HFFc6 (cell line): ENCODE measurements at regions not wholly inside any gene's neighbourhood (a gene's known extent, or its start where the extent isn't known, plus 50 kb on each side); places are given as distances from the start of the nearest gene placed in this dataset.
A peak's percentile ranks its signal among the peaks of the same experiment; 100 is the strongest.

Experiments used
- DNase-seq: peaks from one replicate; pipeline ENCODE4 v3.0.0-alpha.2; 2018
- H3K27ac Mint-ChIP-seq: 2 replicates; pipeline ENCODE4 v1.8.0; 2020; ENCODE audit warnings: mild to moderate bottlenecking, mixed read lengths
- H3K27me3 Mint-ChIP-seq: 2 replicates; pipeline ENCODE4 v1.8.0; 2021; ENCODE audit warnings: mild to moderate bottlenecking, moderate library complexity, mixed read lengths; ENCODE audit not compliant: insufficient read depth
- H3K36me3 Mint-ChIP-seq: 2 replicates; pipeline ENCODE4 v1.8.0; 2021; ENCODE audit warnings: low read depth, mixed read lengths
- H3K4me1 Mint-ChIP-seq: 2 replicates; pipeline ENCODE4 v1.8.0; 2020; ENCODE audit warnings: low read depth, mixed read lengths
- H3K4me3 Mint-ChIP-seq: 2 replicates; pipeline ENCODE4 v1.8.0; 2020; ENCODE audit warnings: mild to moderate bottlenecking, moderate library complexity, mixed read lengths
- H3K9me3 Mint-ChIP-seq: 2 replicates; pipeline ENCODE4 v1.8.0; 2020; ENCODE audit warnings: mild to moderate bottlenecking, mixed read lengths
- CTCF ChIP-seq: fragments of 200-600 bp; sonication (generic); IDR thresholded peaks from 2 replicates; pipeline ENCODE4 v1.5.0; 2021; ENCODE audit warnings: antibody characterized with exemption, mild to moderate bottlenecking

- H3K27me3 Mint-ChIP-seq = no peaks in the 10 kb centered on the region; the same call in 1 of the 2 replicates
- no peaks in the 10 kb centered on the region for H3K36me3 Mint-ChIP-seq
- peak; percentile 72 for TF ChIP-seq CTCF
- DNase-seq = no peak
- H3K27ac Mint-ChIP-seq = no peak overlapping the region
- no peaks in the 10 kb centered on the region for H3K9me3 Mint-ChIP-seq
- H3K4me3 Mint-ChIP-seq = peak overlapping the region; percentile 28; the same call in 1 of the 2 replicates
- peaks cover 73% of the 10 kb centered on the region for H3K4me1 Mint-ChIP-seq
Measured at GRCh38 chr13:30111810-30112209, 195.5 kb downstream of the KATNAL1 start.

- Mint-ChIP-seq H3K4me3 (no peak overlapping the region), H3K27me3 (no peaks in the 10 kb centered on the region; the same call in none of the 2 replicates), H3K27ac (no peak overlapping the region), H3K9me3 (no peaks in the 10 kb centered on the region), H3K36me3 (no peaks in the 10 kb centered on the region), H3K4me1 (peaks cover 70% of the 10 kb centered on the region)
- DNase-seq = no peak
- TF ChIP-seq CTCF = no peak
Measured at GRCh38 chr13:30110301-30111070, 196.9 kb downstream of the KATNAL1 start.

- Mint-ChIP-seq H3K27ac (no peak overlapping the region), H3K27me3 (no peaks in the 10 kb centered on the region; the same call in none of the 2 replicates), H3K4me3 (no peak overlapping the region), H3K9me3 (no peaks in the 10 kb centered on the region), H3K4me1 (peaks cover 70% of the 10 kb centered on the region), H3K36me3 (no peaks in the 10 kb centered on the region)
- no peak for TF ChIP-seq CTCF
- no peak for DNase-seq
Measured at GRCh38 chr13:30109471-30110135, 197.7 kb downstream of the KATNAL1 start.

GRCh38 chr13:30108913-30109237 lies 198.5 kb downstream of the KATNAL1 start:
- Mint-ChIP-seq H3K4me3 (no peak overlapping the region), H3K27me3 (no peaks in the 10 kb centered on the region; the same call in none of the 2 replicates), H3K27ac (no peak overlapping the region), H3K4me1 (peaks cover 66% of the 10 kb centered on the region), H3K9me3 (no peaks in the 10 kb centered on the region), H3K36me3 (no peaks in the 10 kb centered on the region)
- TF ChIP-seq CTCF = no peak
- DNase-seq = no peak

- TF ChIP-seq CTCF = no peak
- Mint-ChIP-seq H3K36me3 (no peaks in the 10 kb centered on the region), H3K9me3 (no peaks in the 10 kb centered on the region), H3K27me3 (no peaks in the 10 kb centered on the region; the same call in none of the 2 replicates), H3K27ac (no peak overlapping the region), H3K4me1 (peaks cover 66% of the 10 kb centered on the region), H3K4me3 (no peak overlapping the region)
- no peak for DNase-seq
Measured at GRCh38 chr13:30108216-30108912, 199.0 kb downstream of the KATNAL1 start.
